CD8-positive, alpha-beta memory T cell (primary cell): ENCODE measurements at regions not wholly inside any gene's neighbourhood (a gene's known extent, or its start where the extent isn't known, plus 50 kb on each side); places are given as distances from the start of the nearest gene placed in this dataset.

ENCODE experiments used
- CTCF ChIA-PET: fragments of 350-600 bp; sonication (Branson Sonifier 250); formaldehyde crosslinking; loops from one replicate; lab custom pipeline; 2021; ENCODE audit warnings: antibody characterized with exemption; lab: Charles Lee
- POLR2A ChIA-PET: fragments of 350-600 bp; sonication (Branson Sonifier 250); formaldehyde crosslinking; loops from one replicate; lab custom pipeline; 2021; ENCODE audit warnings: antibody characterized with exemption; lab: Charles Lee
- DNase-seq, 5 donors: peaks; one replicate each; pipeline versions ENCODE4 v3.0.0 to v3.0.0-alpha.2; 2020 to 2022; ENCODE audit warnings: mixed read lengths in 1 of 5
- H3K27ac ChIP-seq: one replicate; pipeline ENCODE4 v1.7.0; 2013; ENCODE audit warnings: low read depth, mild to moderate bottlenecking, low read length, moderate library complexity
- H3K27me3 ChIP-seq: 2 replicates; pipeline ENCODE4 v1.7.0; 2013; ENCODE audit warnings: low read length, mild to moderate bottlenecking; ENCODE audit not compliant: insufficient read depth, poor library complexity, severe bottlenecking
- H3K36me3 ChIP-seq: 2 replicates; pipeline ENCODE4 v1.7.0; 2013; ENCODE audit warnings: mild to moderate bottlenecking, low read length, moderate library complexity; ENCODE audit not compliant: insufficient read depth
- H3K4me1 ChIP-seq: 2 replicates; pipeline ENCODE4 v1.7.0; 2013; ENCODE audit warnings: mild to moderate bottlenecking, low read length, moderate library complexity; ENCODE audit not compliant: insufficient read depth
- H3K4me3 ChIP-seq: 2 replicates; pipeline ENCODE4 v1.7.0; 2013; ENCODE audit warnings: mild to moderate bottlenecking, low read length
- H3K9me3 ChIP-seq: 2 replicates; pipeline ENCODE4 v1.7.0; 2013; ENCODE audit warnings: mild to moderate bottlenecking, low read length
- H3K27ac Mint-ChIP-seq, 8 donors: one replicate each; pipeline ENCODE4 v1.8.0; 2020 to 2021; ENCODE audit warnings: mixed read lengths in 8 of 8, mild to moderate bottlenecking in 6 of 8, inconsistent platforms in 3 of 8, moderate library complexity in 3 of 8
- H3K27me3 Mint-ChIP-seq, 2 donors: one replicate each; pipeline ENCODE4 v1.8.0; 2020 to 2021; ENCODE audit warnings: mixed read lengths in 2 of 2, mild to moderate bottlenecking in 1 of 2, moderate library complexity in 1 of 2
- H3K36me3 Mint-ChIP-seq, 3 donors: one replicate each; pipeline ENCODE4 v1.8.0; 2020 to 2021; ENCODE audit warnings: mixed read lengths in 3 of 3, inconsistent platforms in 1 of 3, mild to moderate bottlenecking in 1 of 3
- H3K4me1 Mint-ChIP-seq, 3 donors: one replicate each; pipeline ENCODE4 v1.8.0; 2020 to 2021; ENCODE audit warnings: mixed read lengths in 3 of 3, inconsistent platforms in 1 of 3, mild to moderate bottlenecking in 1 of 3
- H3K4me3 Mint-ChIP-seq, 7 donors: one replicate each; pipeline ENCODE4 v1.8.0; 2020 to 2021; ENCODE audit warnings: mixed read lengths in 7 of 7, mild to moderate bottlenecking in 6 of 7, moderate library complexity in 4 of 7, inconsistent platforms in 2 of 7
- H3K9me3 Mint-ChIP-seq, 5 donors: one replicate each; pipeline ENCODE4 v1.8.0; 2020 to 2022; ENCODE audit warnings: mixed read lengths in 5 of 5, mild to moderate bottlenecking in 3 of 5, moderate library complexity in 2 of 5, inconsistent platforms in 1 of 5

DNA sequence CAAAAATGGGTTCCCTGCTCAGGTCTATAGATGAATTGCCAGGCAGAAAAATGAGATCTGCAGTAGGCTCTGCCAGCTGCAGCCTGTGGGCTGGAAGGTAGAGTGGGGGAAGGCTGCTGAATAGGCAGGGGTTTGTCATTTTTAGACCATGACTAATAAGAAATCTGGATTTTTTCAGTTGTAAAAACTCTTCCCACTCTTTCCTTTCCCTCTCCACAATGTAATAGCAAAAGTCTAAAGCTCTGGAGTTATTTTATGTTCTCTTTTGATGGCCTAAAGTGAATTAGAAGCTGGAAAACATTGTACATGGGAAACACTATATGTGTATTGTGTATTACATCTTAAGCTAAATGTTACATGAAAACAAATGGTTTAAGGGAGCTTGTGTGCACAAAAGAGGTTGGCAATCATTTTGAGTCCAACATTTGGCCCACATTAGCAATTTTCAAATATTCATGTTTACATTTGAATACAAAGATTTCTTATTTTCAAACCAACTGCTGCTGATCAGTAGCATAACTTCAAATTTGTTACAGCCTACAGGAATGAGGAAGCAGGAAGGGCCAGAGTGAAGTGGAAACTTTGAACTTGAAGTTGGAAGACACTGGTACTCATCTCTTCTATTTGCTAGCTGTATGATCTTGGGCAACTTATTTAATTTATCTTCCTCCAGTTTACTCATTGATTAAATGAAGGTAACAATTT, 407.1 kb downstream of the SLC4A3 start:
- Mint-ChIP-seq H3K9me3 (no peaks in the 10 kb centered on the region), H3K27ac (no peak overlapping the region), H3K27me3 (peaks cover 0 to 4% of the 10 kb centered on the region in 2 donors), H3K36me3 (no peaks in the 10 kb centered on the region), H3K4me1 (no peaks in the 10 kb centered on the region), H3K4me3 (no peak overlapping the region)
- H3K36me3 ChIP-seq, result no peaks in the 10 kb centered on the region
- ChIA-PET POLR2A (no interaction called here), CTCF (no interaction called here)
- no peaks in the 10 kb centered on the region for H3K9me3 ChIP-seq
- no peaks in the 10 kb centered on the region for H3K4me1 ChIP-seq
- no peak overlapping the region for H3K27ac ChIP-seq
- H3K4me3 ChIP-seq, result no peak overlapping the region
- DNase-seq, result no peak
- H3K27me3 ChIP-seq, result no peaks in the 10 kb centered on the region

DNA sequence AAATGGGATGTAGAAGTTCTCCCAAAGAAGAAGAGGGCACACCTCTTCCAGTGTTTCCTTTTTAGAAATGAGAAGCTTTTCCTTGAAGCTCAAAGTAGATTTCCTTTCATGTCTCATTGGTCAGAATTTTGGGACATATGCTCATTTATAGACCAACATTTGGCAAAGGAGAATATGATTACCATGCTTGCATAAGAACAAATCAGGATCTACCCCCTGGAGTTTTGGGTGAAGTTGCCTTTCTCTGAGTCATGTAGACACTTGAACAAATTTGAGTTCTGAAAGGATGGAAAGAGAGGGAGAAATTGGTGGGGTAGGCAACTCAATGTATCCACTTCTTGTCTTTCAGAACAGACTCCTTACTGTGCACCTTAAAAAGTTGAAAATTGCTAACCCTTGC, 409.0 kb downstream of the SLC4A3 start:
- H3K9me3 ChIP-seq, result no peaks in the 10 kb centered on the region
- no peak overlapping the region for H3K27ac Mint-ChIP-seq
- H3K36me3 ChIP-seq, result no peaks in the 10 kb centered on the region
- peaks cover 0 to 1% of the 10 kb centered on the region in 2 donors for H3K27me3 Mint-ChIP-seq
- ChIA-PET POLR2A (no interaction called here), CTCF (no interaction called here)
- H3K4me3 ChIP-seq, result no peak overlapping the region
- H3K9me3 Mint-ChIP-seq, result no peaks in the 10 kb centered on the region
- no peak overlapping the region for H3K4me3 Mint-ChIP-seq
- no peak for DNase-seq
- H3K27me3 ChIP-seq, result no peaks in the 10 kb centered on the region
- H3K36me3 Mint-ChIP-seq, result no peaks in the 10 kb centered on the region
- H3K27ac ChIP-seq, result no peak overlapping the region
- no peaks in the 10 kb centered on the region for H3K4me1 Mint-ChIP-seq
- no peaks in the 10 kb centered on the region for H3K4me1 ChIP-seq

DNA sequence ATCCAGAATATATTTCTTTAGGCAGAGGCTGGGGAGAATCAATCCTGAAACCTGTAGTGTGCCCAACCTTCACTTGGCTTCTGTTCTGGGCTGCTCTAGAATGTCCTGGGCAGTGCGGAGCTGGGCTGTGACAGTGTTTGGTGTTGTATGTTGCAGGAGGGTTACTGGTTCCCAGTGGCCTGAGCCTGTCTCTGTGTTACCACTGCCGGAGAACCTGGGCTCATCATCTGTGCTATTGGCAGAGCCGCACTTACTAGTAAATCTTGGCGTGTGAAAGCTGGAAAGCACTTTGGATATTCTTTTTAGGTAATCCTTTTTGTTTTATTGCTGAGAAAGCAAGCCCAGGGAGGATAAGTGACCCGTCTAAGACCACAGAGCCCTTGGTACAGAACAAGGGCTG, 412.9 kb downstream of the SLC4A3 start:
- Mint-ChIP-seq H3K27ac (no peak overlapping the region), H3K4me3 (no peak overlapping the region), H3K4me1 (no peaks in the 10 kb centered on the region), H3K27me3 (peaks cover 0 to 3% of the 10 kb centered on the region in 2 donors), H3K36me3 (no peaks in the 10 kb centered on the region), H3K9me3 (no peaks in the 10 kb centered on the region)
- H3K9me3 ChIP-seq, result no peaks in the 10 kb centered on the region
- no peaks in the 10 kb centered on the region for H3K27me3 ChIP-seq
- ChIA-PET CTCF (no interaction called here), POLR2A (no interaction called here)
- no peak overlapping the region for H3K27ac ChIP-seq
- H3K4me1 ChIP-seq, result no peaks in the 10 kb centered on the region
- no peak for DNase-seq
- H3K36me3 ChIP-seq, result no peaks in the 10 kb centered on the region
- no peak overlapping the region for H3K4me3 ChIP-seq

DNA sequence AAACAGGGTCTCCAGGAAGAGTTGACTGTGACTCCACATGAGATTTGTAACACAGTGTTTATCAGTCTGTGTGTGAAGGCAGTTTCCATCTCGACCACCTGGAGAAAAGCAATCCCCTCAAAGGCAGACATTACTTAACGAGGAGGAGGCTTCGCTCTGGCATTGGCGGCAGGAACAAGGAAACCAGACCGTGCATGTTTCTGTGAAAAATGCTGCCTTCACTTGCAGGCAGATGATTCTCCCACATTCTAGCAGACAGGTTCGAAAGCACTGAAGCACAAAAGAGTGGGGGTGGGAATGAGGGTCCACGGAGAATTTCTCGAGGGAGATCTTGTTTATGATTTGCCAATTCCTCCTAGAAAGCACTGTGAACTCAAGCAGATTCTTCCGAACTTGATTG, 414.0 kb downstream of the SLC4A3 start:
- Histone ChIP-seq H3K9me3 (no peaks in the 10 kb centered on the region), H3K4me3 (no peak overlapping the region), H3K36me3 (no peaks in the 10 kb centered on the region), H3K27ac (no peak overlapping the region), H3K4me1 (no peaks in the 10 kb centered on the region), H3K27me3 (no peaks in the 10 kb centered on the region)
- POLR2A ChIA-PET, result no interaction called here
- DNase-seq, result no peak
- CTCF ChIA-PET, result no interaction called here
- Mint-ChIP-seq H3K4me1 (no peaks in the 10 kb centered on the region), H3K36me3 (no peaks in the 10 kb centered on the region), H3K27me3 (peaks cover 0 to 3% of the 10 kb centered on the region in 2 donors), H3K9me3 (no peaks in the 10 kb centered on the region), H3K4me3 (no peak overlapping the region), H3K27ac (no peak overlapping the region)

DNA sequence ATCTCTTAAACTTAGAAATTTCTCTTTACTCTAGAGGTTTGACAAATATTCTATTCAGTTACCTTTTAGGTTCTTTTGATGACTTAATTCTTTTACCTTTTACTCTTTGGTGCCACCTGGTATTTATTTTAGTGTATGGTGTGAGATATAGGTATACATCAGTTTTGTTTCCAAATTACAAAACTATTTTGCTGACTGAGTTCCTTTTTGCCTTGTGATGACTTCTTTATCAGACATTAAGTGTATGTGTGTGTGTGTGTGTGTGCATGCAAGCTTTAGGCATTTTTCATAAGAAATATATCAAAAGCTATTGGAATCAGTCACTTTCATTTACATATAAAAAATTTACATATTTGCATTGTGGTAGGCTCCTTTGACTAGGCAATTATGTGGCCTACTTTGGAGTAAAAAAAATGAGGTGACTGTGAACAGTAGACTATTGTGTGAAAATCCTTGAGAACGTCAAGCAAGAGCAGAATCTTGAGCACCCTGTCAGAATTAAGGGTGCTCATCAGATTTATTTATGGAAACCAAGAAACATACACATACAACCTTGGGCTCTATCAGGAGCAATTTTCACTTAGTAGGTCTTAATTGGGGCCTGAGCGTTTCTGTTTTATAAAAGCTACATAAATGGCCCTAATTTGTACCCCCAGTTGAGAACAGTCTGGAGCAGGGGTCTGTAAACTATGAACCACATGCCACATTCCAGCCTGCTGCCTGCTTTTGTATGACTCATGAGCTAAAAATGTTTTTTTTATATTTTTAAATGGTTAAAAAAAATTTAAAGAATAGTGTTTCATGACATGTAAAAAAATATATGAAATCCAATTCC, 415.9 kb downstream of the SLC4A3 start:
- no peaks in the 10 kb centered on the region for H3K4me1 Mint-ChIP-seq
- Histone ChIP-seq H3K27ac (no peak overlapping the region), H3K9me3 (no peaks in the 10 kb centered on the region), H3K4me3 (no peak overlapping the region), H3K27me3 (no peaks in the 10 kb centered on the region), H3K36me3 (no peaks in the 10 kb centered on the region), H3K4me1 (no peaks in the 10 kb centered on the region)
- DNase-seq, result no peak
- no peaks in the 10 kb centered on the region for H3K9me3 Mint-ChIP-seq
- H3K27me3 Mint-ChIP-seq, result peaks cover 0 to 3% of the 10 kb centered on the region in 2 donors
- CTCF ChIA-PET, result no interaction called here
- POLR2A ChIA-PET, result no interaction called here
- no peak overlapping the region for H3K4me3 Mint-ChIP-seq
- H3K27ac Mint-ChIP-seq, result no peak overlapping the region
- H3K36me3 Mint-ChIP-seq, result no peaks in the 10 kb centered on the region

DNA sequence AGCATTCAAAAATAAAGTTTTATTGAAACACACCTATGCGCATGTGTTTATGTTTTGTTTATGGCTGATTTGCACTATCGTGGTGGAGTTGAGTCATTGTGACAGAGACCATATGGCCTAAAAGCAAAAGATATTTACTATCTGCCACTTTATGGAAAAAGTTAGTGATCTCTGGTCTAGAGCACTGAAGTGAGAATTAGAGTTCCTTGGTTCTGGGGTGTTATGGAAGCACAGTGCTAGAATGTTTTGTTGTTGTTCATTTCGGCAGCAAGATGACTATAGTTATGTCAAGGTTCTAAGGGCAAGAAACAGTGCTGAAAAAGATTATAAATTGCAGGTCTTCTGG, 416.5 kb downstream of the SLC4A3 start:
- Histone ChIP-seq H3K9me3 (no peaks in the 10 kb centered on the region), H3K27ac (no peak overlapping the region), H3K36me3 (no peaks in the 10 kb centered on the region), H3K4me3 (no peak overlapping the region), H3K27me3 (no peaks in the 10 kb centered on the region), H3K4me1 (no peaks in the 10 kb centered on the region)
- POLR2A ChIA-PET, result no interaction called here
- H3K36me3 Mint-ChIP-seq, result no peaks in the 10 kb centered on the region
- H3K4me3 Mint-ChIP-seq, result no peak overlapping the region
- no peak for DNase-seq
- peaks cover 0 to 7% of the 10 kb centered on the region in 2 donors for H3K27me3 Mint-ChIP-seq
- H3K4me1 Mint-ChIP-seq, result no peaks in the 10 kb centered on the region
- CTCF ChIA-PET, result no interaction called here
- H3K9me3 Mint-ChIP-seq, result no peaks in the 10 kb centered on the region
- H3K27ac Mint-ChIP-seq, result no peak overlapping the region

DNA sequence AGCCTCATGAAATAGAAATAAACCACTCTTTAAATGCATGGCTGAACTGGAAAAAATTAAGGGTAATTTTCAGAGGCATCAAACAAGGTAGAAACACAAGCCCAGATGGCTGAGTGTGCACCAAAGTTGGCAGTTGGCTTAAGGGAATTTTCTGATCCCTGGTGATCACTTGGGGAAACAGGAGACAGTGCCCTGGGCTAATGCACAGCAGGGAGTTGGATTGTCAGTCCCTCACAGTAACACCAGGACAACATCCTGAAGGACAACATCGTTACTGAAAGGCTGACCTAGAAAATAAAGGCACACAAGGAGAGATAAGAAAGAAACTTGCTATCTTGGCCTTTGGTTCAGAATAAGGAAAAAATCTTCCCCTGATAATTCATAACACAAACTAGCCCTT, 417.0 kb downstream of the SLC4A3 start:
- H3K27ac ChIP-seq, result no peak overlapping the region
- Mint-ChIP-seq H3K4me1 (no peaks in the 10 kb centered on the region), H3K4me3 (no peak overlapping the region), H3K36me3 (no peaks in the 10 kb centered on the region), H3K27ac (no peak overlapping the region), H3K27me3 (peaks cover 0 to 7% of the 10 kb centered on the region in 2 donors), H3K9me3 (no peaks in the 10 kb centered on the region)
- no peaks in the 10 kb centered on the region for H3K9me3 ChIP-seq
- H3K27me3 ChIP-seq, result no peaks in the 10 kb centered on the region
- DNase-seq, result no peak
- H3K4me3 ChIP-seq, result no peak overlapping the region
- H3K4me1 ChIP-seq, result no peaks in the 10 kb centered on the region
- ChIA-PET CTCF (no interaction called here), POLR2A (no interaction called here)
- no peaks in the 10 kb centered on the region for H3K36me3 ChIP-seq

DNA sequence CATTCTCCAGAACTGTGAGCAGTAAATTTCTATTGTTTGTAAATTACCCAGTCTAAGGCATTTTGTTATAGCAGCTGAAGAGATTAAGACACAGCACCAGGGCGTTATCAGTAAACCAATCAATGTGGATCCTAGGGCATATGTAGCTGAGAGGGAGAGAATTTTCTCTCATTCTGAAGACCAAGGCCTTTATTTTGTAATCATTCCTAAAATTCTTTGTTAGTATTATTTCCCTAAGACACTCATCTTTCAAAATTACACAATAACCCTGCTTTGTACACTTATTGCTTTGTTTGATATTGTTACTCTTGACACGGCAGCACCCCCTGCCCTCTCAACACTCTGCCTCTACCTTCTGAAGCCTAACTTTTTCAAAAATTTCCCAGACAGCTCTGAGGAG, 419.1 kb downstream of the SLC4A3 start:
- Histone ChIP-seq H3K27me3 (no peaks in the 10 kb centered on the region), H3K9me3 (no peaks in the 10 kb centered on the region), H3K4me1 (no peaks in the 10 kb centered on the region), H3K36me3 (no peaks in the 10 kb centered on the region), H3K4me3 (no peak overlapping the region), H3K27ac (no peak overlapping the region)
- POLR2A ChIA-PET, result no interaction called here
- Mint-ChIP-seq H3K36me3 (no peaks in the 10 kb centered on the region), H3K9me3 (no peaks in the 10 kb centered on the region), H3K27me3 (peaks cover 0 to 7% of the 10 kb centered on the region in 2 donors), H3K4me3 (no peak overlapping the region), H3K4me1 (no peaks in the 10 kb centered on the region), H3K27ac (no peak overlapping the region)
- CTCF ChIA-PET, result no interaction called here
- DNase-seq, result no peak
